Gastrocnemius medialis (tissue), 4 donors: ENCODE measurements at regions not wholly inside any gene's neighbourhood (a gene's known extent, or its start where the extent isn't known, plus 50 kb on each side); places are given as distances from the start of the nearest gene placed in this dataset.

Experiments used
- ATAC-seq, 2 donors: fragments of 150-250 bp; one replicate each; pipeline ENCODE4 v1.9.1; 2016
- DNase-seq, 2 donors: peaks; one replicate each; pipeline ENCODE4 v3.0.0-alpha.2; 2019
- H3K27ac ChIP-seq, 4 donors: fragments of 200-600 bp; sonication (generic); 1 replicate in 1 of 4; 2 replicates in 3 of 4; pipeline ENCODE4 v1.5.1; 2016 to 2018; ENCODE audit warnings: mild to moderate bottlenecking in 2 of 4, moderate library complexity in 1 of 4
- H3K27me3 ChIP-seq, 3 donors: fragments of 200-600 bp; sonication (generic) in 2 of 3; 1 replicate in 1 of 3; 2 replicates in 2 of 3; pipeline versions ENCODE4 v1.5.1 to v1.6.0; 2016 to 2019; ENCODE audit warnings: mild to moderate bottlenecking in 1 of 3, moderate library complexity in 1 of 3
- H3K36me3 ChIP-seq, 2 donors: fragments of 200-600 bp; sonication (generic) in 1 of 2; one replicate each; pipeline ENCODE4 v1.5.1; 2017 to 2018
- H3K4me1 ChIP-seq, 2 donors: fragments of 200-600 bp; sonication (generic) in 1 of 2; one replicate each; pipeline ENCODE4 v1.5.1; 2016 to 2017; ENCODE audit warnings: mild to moderate bottlenecking in 2 of 2
- H3K4me3 ChIP-seq, 4 donors: fragments of 200-600 bp; sonication (generic) in 3 of 4; 1 replicate in 1 of 4; 2 replicates in 3 of 4; pipeline ENCODE4 v1.5.1; 2016 to 2019; ENCODE audit warnings: mild to moderate bottlenecking in 2 of 4
- H3K9me3 ChIP-seq, 3 donors: fragments of 200-600 bp; sonication (generic) in 2 of 3; 1 replicate in 1 of 3; 2 replicates in 2 of 3; pipeline ENCODE4 v1.5.1; 2016 to 2019
- CTCF ChIP-seq, 5 experiments: fragments of 450-650 bp in 3 of 5; fragments of 200-600 bp in 2 of 5; sonication (generic) in 2 of 5; IDR thresholded peaks in 4 of 5; conservative IDR thresholded peaks in 1 of 5; 1 replicate in 4 of 5; 2 replicates in 1 of 5; pipeline ENCODE4 v1.5.1; 2016 to 2019; ENCODE audit warnings: antibody characterized with exemption in 5 of 5, mild to moderate bottlenecking in 3 of 5, moderate library complexity in 3 of 5
- POLR2A ChIP-seq, 2 donors: fragments of 450-650 bp; IDR thresholded peaks; one replicate each; pipeline ENCODE4 v1.6.1; 2017; ENCODE audit warnings: antibody characterized with exemption in 2 of 2, mild to moderate bottlenecking in 2 of 2, moderate library complexity in 2 of 2
- in situ Hi-C, 4 donors: fragments of 200-750 bp; cut with MboI; loops; one replicate each; pipeline versions ENCODE4 v1.15.0 to v1.8.0; 2017; ENCODE audit warnings: low sequenced_read_pairs in 4 of 4
- intact Hi-C: fragments of 100-400 bp; cut with DNase I; formaldehyde crosslinking; loops from one replicate; pipeline ENCODE4 v1.15.1; 2023; ENCODE audit warnings: low total_unique reads

GRCh38 chr3:104715972-104716371 lies 650.7 kb upstream of the ALCAM start:
- in situ Hi-C loops (no loop called here), intact Hi-C loops (no loop called here)
- no peak for TF ChIP-seq CTCF (IDR thresholded peaks at IDR 0.05 in 4 of 5, conservative IDR thresholded peaks at IDR 0.05 in 1 of 5)
- TF ChIP-seq POLR2A (IDR thresholded peaks at IDR 0.05): no peak
- Histone ChIP-seq H3K36me3 (no peaks in the 10 kb centered on the region), H3K9me3 (no peaks in the 10 kb centered on the region), H3K4me3 (no peak overlapping the region), H3K27ac (no peak overlapping the region), H3K4me1 (no peaks in the 10 kb centered on the region), H3K27me3 (no peaks in the 10 kb centered on the region)
- no peak for DNase-seq
- ATAC-seq: no peak

GRCh38 chr3:104717828-104718196 lies 648.9 kb upstream of the ALCAM start:
- H3K27me3 ChIP-seq: no peaks in the 10 kb centered on the region
- intact Hi-C loops: no loop called here
- ATAC-seq: no peak
- H3K4me3 ChIP-seq: no peak overlapping the region
- no peaks in the 10 kb centered on the region for H3K9me3 ChIP-seq
- TF ChIP-seq POLR2A (IDR thresholded peaks at IDR 0.05) (no peak), CTCF (IDR thresholded peaks at IDR 0.05 in 4 of 5, conservative IDR thresholded peaks at IDR 0.05 in 1 of 5) (no peak)
- no peak for DNase-seq
- in situ Hi-C loops: no loop called here
- H3K4me1 ChIP-seq: no peaks in the 10 kb centered on the region
- no peak overlapping the region for H3K27ac ChIP-seq
- no peaks in the 10 kb centered on the region for H3K36me3 ChIP-seq

- no peak for DNase-seq
- no peaks in the 10 kb centered on the region for H3K27me3 ChIP-seq
- in situ Hi-C loops (no loop called here), intact Hi-C loops (no loop called here)
- H3K27ac ChIP-seq: no peak overlapping the region
- H3K9me3 ChIP-seq: no peaks in the 10 kb centered on the region
- no peaks in the 10 kb centered on the region for H3K36me3 ChIP-seq
- TF ChIP-seq POLR2A (IDR thresholded peaks at IDR 0.05) (no peak), CTCF (IDR thresholded peaks at IDR 0.05 in 4 of 5, conservative IDR thresholded peaks at IDR 0.05 in 1 of 5) (no peak)
- no peak for ATAC-seq
- H3K4me1 ChIP-seq: no peaks in the 10 kb centered on the region
- H3K4me3 ChIP-seq: no peak overlapping the region
Measured at GRCh38 chr3:104723000-104723399, 643.7 kb upstream of the ALCAM start.

GRCh38 chr3:104731074-104731473 lies 635.6 kb upstream of the ALCAM start:
- in situ Hi-C loops: loop anchor here in 1 of 4 donors (25.0 kb wide), 1 partner anchor 94 kb away; no protein-coding TSS in a partner anchor
- TF ChIP-seq CTCF (IDR thresholded peaks at IDR 0.05 in 4 of 5, conservative IDR thresholded peaks at IDR 0.05 in 1 of 5): no peak
- TF ChIP-seq POLR2A (IDR thresholded peaks at IDR 0.05): no peak
- Histone ChIP-seq H3K4me1 (no peaks in the 10 kb centered on the region), H3K9me3 (no peaks in the 10 kb centered on the region), H3K4me3 (no peak overlapping the region), H3K27ac (no peak overlapping the region), H3K36me3 (no peaks in the 10 kb centered on the region), H3K27me3 (no peaks in the 10 kb centered on the region)
- DNase-seq (no peak), ATAC-seq (no peak)
- intact Hi-C loops: no loop called here

DNA sequence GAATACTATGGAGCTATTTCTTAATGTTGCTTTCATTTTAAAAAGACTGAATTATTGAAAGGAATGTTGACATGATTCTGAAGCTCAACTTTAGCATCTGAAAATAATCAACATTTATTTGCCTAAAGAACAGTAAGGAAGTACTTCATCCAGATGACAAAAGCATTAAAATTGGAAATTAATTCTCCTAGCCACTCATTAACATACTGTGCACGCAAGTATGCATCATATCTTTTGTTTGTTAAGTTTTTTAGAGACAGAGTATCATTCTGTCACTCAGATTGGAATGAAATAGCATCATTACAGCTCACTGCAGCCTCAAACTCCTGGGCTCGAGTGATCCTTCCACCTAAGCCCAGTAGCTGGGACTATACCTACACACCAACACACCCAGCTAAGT lies 632.1 kb upstream of the ALCAM start:
- Histone ChIP-seq H3K36me3 (no peaks in the 10 kb centered on the region), H3K4me1 (no peaks in the 10 kb centered on the region), H3K9me3 (no peaks in the 10 kb centered on the region), H3K27ac (no peak overlapping the region), H3K4me3 (no peak overlapping the region), H3K27me3 (no peaks in the 10 kb centered on the region)
- no peak for DNase-seq
- intact Hi-C loops: no loop called here
- in situ Hi-C loops: loop anchor here in 1 of 4 donors (25.0 kb wide), 1 partner anchor 97 kb away; no protein-coding TSS in a partner anchor
- ATAC-seq: no peak
- TF ChIP-seq CTCF (IDR thresholded peaks at IDR 0.05 in 4 of 5, conservative IDR thresholded peaks at IDR 0.05 in 1 of 5) (no peak), POLR2A (IDR thresholded peaks at IDR 0.05) (no peak)
